GM18505 (cell line): ENCODE measurements at regions not wholly inside any gene's neighbourhood (a gene's known extent, or its start where the extent isn't known, plus 50 kb on each side); places are given as distances from the start of the nearest gene placed in this dataset.
"Not testable (repeated sequence)": the region's sequence is repeated elsewhere in the genome, so short reads cannot be mapped to it uniquely, and the experiment has no call there.

Source experiments
- ATAC-seq: cut with Tn5 transposase; IDR thresholded peaks from one replicate; pipeline ENCODE4 v1.9.1; 2021; ENCODE audit not compliant: unreplicated experiment
- POLR2A ChIP-seq: IDR thresholded peaks from 4 replicates; pipeline ENCODE4 v1.6.1; 2011; ENCODE audit warnings: borderline replicate concordance; ENCODE audit not compliant: insufficient read depth, insufficient read length; ENCODE audit errors: extremely low read depth

- no peak for ATAC-seq
- TF ChIP-seq POLR2A: no peak
These were observed 73.0 kb upstream of the ADGRG2 start for GRCh38 chrX:19195243-19195610.

- no peak for ATAC-seq
- no peak for TF ChIP-seq POLR2A
These were observed 76.2 kb upstream of the ADGRG2 start for GRCh38 chrX:19198473-19198872.

- TF ChIP-seq POLR2A: no peak
- no peak for ATAC-seq
These were observed 79.9 kb upstream of the ADGRG2 start for GRCh38 chrX:19202171-19202570.

- TF ChIP-seq POLR2A: no peak
- ATAC-seq: no peak
These were observed 82.4 kb upstream of the ADGRG2 start for GRCh38 chrX:19204636-19205035.

GRCh38 chrX:19212037-19212436 is 89.8 kb upstream of the ADGRG2 start:
- ATAC-seq: no peak

GRCh38 chrX:19213610-19214152 is 91.4 kb upstream of the ADGRG2 start:
- no peak for TF ChIP-seq POLR2A
- ATAC-seq: no peak

More at GRCh38 chrX:19212037-19212436, 89.8 kb upstream of the ADGRG2 start:
- TF ChIP-seq POLR2A: no peak

GRCh38 chrX:19214311-19214710 is 92.0 kb upstream of the ADGRG2 start:
- no peak for ATAC-seq
- no peak for TF ChIP-seq POLR2A

GRCh38 chrX:19225909-19226308 is 103.6 kb upstream of the ADGRG2 start:
- no peak for TF ChIP-seq POLR2A
- ATAC-seq: no peak

- not testable (repeated sequence) for ATAC-seq
These were observed 107.6 kb upstream of the ADGRG2 start for GRCh38 chrX:19229896-19230295.

GRCh38 chrX:19237901-19238300 is 105.8 kb upstream of the PDHA1 start:
- no peak for TF ChIP-seq POLR2A
- no peak for ATAC-seq

- no peak for ATAC-seq
- no peak for TF ChIP-seq POLR2A
These were observed 100.3 kb upstream of the PDHA1 start for GRCh38 chrX:19243431-19243830.

- not testable (repeated sequence) for ATAC-seq
These were observed 98.8 kb upstream of the PDHA1 start for GRCh38 chrX:19244921-19245320.

GRCh38 chrX:19245711-19246269 is 97.9 kb upstream of the PDHA1 start:
- TF ChIP-seq POLR2A: no peak

GRCh38 chrX:19256986-19257385 is 86.7 kb upstream of the PDHA1 start:
- no peak for ATAC-seq

More at GRCh38 chrX:19245711-19246269, 97.9 kb upstream of the PDHA1 start:
- ATAC-seq: no peak

GRCh38 chrX:19261026-19261425 is 82.7 kb upstream of the PDHA1 start:
- not testable (repeated sequence) for ATAC-seq

More at GRCh38 chrX:19256986-19257385, 86.7 kb upstream of the PDHA1 start:
- TF ChIP-seq POLR2A: no peak
